ENCODE measurements at regions not wholly inside any gene's neighbourhood (a gene's known extent, or its start where the extent isn't known, plus 50 kb on each side); places are given as distances from the start of the nearest gene placed in this dataset.

DNA sequence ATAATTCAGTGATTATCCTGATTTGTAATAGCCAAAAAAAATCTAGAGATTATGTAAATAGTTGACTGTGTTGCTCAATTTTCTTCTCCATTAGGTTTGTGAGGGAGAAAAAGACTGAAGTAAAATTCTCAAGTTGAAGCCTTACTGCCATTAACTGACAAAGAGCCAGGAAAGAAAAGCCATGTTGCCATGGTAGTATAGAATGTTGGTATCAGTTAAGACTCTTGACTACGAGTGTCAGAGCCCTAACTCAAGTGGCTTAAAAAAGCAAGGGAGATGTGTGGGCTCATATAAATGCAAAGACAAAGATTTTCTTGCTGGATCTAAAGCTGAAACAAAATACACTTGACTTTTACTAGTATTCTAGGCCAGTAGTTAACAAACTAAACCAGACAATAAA lies 571.7 kb downstream of the KCTD16 start:
- H3K27ac ChIP-seq (ENCODE audit: low read length): no peak overlapping the region
- no peaks in the 10 kb centered on the region for H3K4me1 ChIP-seq (ENCODE audit: control insufficient read depth in 1 of 2, insufficient read depth in 2 of 2, low read length in 2 of 2)
- no peak overlapping the region for H3K4me3 ChIP-seq (ENCODE audit: low read depth in 1 of 2, low read length in 2 of 2)
- H3K9me3 ChIP-seq (ENCODE audit: control insufficient read depth in 1 of 2, low read length in 2 of 2): peaks cover 0 to 6% of the 10 kb centered on the region in 2 donors
- no peaks in the 10 kb centered on the region for H3K36me3 ChIP-seq (ENCODE audit: control insufficient read depth in 1 of 2, insufficient read depth in 2 of 2, low read length in 2 of 2)
- no peaks in the 10 kb centered on the region for H3K27me3 ChIP-seq (ENCODE audit: low read depth, low read length)

DNA sequence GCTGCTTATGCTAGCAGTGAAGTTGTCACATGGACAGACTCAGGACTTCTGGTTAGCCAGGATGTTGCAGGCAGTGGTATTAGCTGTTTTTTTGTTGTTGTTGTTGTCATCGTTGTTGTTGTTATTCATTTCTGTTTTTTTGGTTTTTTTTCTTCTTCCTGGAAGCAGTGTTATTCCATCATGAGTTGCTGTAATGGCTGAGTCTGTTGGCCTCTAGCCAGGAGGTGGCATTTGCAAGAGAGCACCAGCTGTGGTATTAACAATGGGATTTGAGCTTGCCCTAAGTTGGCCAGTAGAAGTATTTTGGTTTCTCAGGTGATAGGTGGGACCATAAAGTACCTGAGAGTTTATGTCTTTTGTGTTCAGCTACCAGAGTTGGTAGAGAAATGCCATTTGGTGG lies 561.1 kb downstream of the KCTD16 start:
- Histone ChIP-seq H3K4me3 (ENCODE audit: low read depth in 1 of 2, low read length in 2 of 2) (no peak overlapping the region), H3K36me3 (ENCODE audit: control insufficient read depth in 1 of 2, insufficient read depth in 2 of 2, low read length in 2 of 2) (no peaks in the 10 kb centered on the region), H3K27me3 (ENCODE audit: low read depth, low read length) (no peaks in the 10 kb centered on the region), H3K27ac (ENCODE audit: low read length) (no peak overlapping the region), H3K4me1 (ENCODE audit: control insufficient read depth in 1 of 2, insufficient read depth in 2 of 2, low read length in 2 of 2) (no peaks in the 10 kb centered on the region), H3K9me3 (ENCODE audit: control insufficient read depth in 1 of 2, low read length in 2 of 2) (peaks cover 4 to 8% of the 10 kb centered on the region in 2 donors)

DNA sequence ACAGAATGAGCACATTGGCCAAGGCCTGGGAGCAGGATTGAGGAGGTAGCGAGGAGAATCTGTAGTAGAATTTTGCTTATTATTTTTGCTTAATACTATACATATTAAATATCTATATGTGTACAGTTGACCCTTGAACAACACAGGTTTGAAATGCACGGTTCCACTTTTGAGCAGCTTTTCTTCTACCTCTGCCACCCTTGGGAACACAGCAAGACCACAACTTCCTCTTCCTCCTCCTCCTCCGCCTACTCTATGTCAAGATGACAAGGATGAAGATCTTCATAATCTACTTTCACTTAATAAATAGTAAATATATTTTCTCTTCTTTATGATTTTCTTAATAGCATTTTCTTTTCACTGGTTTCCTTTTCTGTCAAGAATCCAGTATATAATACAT lies 541.4 kb downstream of the KCTD16 start:
- H3K4me1 ChIP-seq (ENCODE audit: control insufficient read depth in 1 of 2, insufficient read depth in 2 of 2, low read length in 2 of 2): no peaks in the 10 kb centered on the region

DNA sequence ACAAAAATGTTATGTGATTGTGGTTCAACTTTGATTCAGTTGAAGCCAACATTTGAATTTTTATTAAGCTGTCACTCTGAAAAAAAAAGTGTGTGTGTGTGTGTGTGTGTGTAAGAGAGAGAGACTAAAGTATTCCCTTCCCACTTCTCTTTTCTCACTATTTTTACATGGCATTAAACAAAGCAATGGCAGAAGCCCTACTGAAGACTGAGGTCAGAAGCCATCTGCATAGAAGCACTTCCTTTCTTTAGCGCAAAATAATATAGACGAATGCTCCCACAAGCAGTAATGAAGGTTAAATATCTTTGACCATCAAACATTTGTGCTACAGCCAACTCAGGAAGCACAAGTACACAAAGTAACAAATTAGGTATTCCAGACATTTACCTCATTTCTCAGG lies 540.5 kb downstream of the KCTD16 start:
- Histone ChIP-seq H3K27me3 (ENCODE audit: low read depth, low read length) (no peaks in the 10 kb centered on the region), H3K4me1 (ENCODE audit: control insufficient read depth in 1 of 2, insufficient read depth in 2 of 2, low read length in 2 of 2) (no peaks in the 10 kb centered on the region), H3K27ac (ENCODE audit: low read length) (no peak overlapping the region), H3K4me3 (ENCODE audit: low read depth in 1 of 2, low read length in 2 of 2) (no peak overlapping the region), H3K9me3 (ENCODE audit: control insufficient read depth in 1 of 2, low read length in 2 of 2) (no peaks in the 10 kb centered on the region), H3K36me3 (ENCODE audit: control insufficient read depth in 1 of 2, insufficient read depth in 2 of 2, low read length in 2 of 2) (no peaks in the 10 kb centered on the region)

More for the DNA sequence above, 541.4 kb downstream of the KCTD16 start:
- Histone ChIP-seq H3K27me3 (ENCODE audit: low read depth, low read length) (no peaks in the 10 kb centered on the region), H3K4me3 (ENCODE audit: low read depth in 1 of 2, low read length in 2 of 2) (no peak overlapping the region), H3K9me3 (ENCODE audit: control insufficient read depth in 1 of 2, low read length in 2 of 2) (no peaks in the 10 kb centered on the region), H3K27ac (ENCODE audit: low read length) (no peak overlapping the region), H3K36me3 (ENCODE audit: control insufficient read depth in 1 of 2, insufficient read depth in 2 of 2, low read length in 2 of 2) (no peaks in the 10 kb centered on the region)

DNA sequence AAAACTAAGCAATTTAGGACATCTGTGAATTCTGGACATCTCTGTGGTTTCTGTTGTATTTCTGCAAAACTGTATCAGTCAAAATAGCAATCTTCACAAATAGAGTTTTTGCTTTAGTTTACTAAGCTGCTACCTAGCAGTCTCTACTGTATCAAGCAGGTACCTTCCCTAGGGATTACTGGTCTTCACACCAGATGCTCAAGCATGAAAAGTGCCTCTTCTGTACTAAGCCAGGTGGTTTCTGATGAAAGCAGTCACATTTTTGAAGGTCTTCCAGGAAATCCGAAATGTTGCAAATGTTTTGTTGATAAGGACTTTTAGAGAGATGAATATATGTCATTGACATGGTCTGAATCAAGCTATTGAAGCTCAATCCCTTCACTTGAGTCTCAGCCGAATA lies 540.0 kb downstream of the KCTD16 start:
- no peaks in the 10 kb centered on the region for H3K36me3 ChIP-seq (ENCODE audit: control insufficient read depth in 1 of 2, insufficient read depth in 2 of 2, low read length in 2 of 2)
- no peak overlapping the region for H3K4me3 ChIP-seq (ENCODE audit: low read depth in 1 of 2, low read length in 2 of 2)
- no peaks in the 10 kb centered on the region for H3K9me3 ChIP-seq (ENCODE audit: control insufficient read depth in 1 of 2, low read length in 2 of 2)
- no peak overlapping the region for H3K27ac ChIP-seq (ENCODE audit: low read length)
- H3K4me1 ChIP-seq (ENCODE audit: control insufficient read depth in 1 of 2, insufficient read depth in 2 of 2, low read length in 2 of 2): no peaks in the 10 kb centered on the region
- H3K27me3 ChIP-seq (ENCODE audit: low read depth, low read length): no peaks in the 10 kb centered on the region

DNA sequence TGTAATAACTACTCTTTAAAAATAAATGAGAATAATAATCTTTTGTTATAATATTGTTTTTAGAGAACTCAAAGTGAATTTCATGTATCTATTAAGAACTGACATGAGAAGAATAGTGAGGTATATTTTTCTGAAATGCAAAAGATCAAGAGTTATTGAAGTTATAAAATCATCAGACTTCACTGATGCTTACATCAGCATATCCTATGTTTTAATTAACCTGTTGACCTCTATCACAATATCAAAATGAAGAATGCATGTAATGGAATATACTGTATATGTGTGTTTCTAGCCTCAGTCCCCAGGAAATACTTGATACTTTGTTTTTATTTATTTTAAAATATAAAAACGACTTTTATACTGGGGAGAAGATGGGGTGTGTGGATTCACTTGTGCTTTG lies 533.1 kb downstream of the KCTD16 start:
- Histone ChIP-seq H3K27ac (ENCODE audit: low read length) (no peak overlapping the region), H3K4me1 (ENCODE audit: control insufficient read depth in 1 of 2, insufficient read depth in 2 of 2, low read length in 2 of 2) (no peaks in the 10 kb centered on the region), H3K4me3 (ENCODE audit: low read depth in 1 of 2, low read length in 2 of 2) (no peak overlapping the region), H3K27me3 (ENCODE audit: low read depth, low read length) (no peaks in the 10 kb centered on the region), H3K9me3 (ENCODE audit: control insufficient read depth in 1 of 2, low read length in 2 of 2) (no peaks in the 10 kb centered on the region), H3K36me3 (ENCODE audit: control insufficient read depth in 1 of 2, insufficient read depth in 2 of 2, low read length in 2 of 2) (no peaks in the 10 kb centered on the region)

DNA sequence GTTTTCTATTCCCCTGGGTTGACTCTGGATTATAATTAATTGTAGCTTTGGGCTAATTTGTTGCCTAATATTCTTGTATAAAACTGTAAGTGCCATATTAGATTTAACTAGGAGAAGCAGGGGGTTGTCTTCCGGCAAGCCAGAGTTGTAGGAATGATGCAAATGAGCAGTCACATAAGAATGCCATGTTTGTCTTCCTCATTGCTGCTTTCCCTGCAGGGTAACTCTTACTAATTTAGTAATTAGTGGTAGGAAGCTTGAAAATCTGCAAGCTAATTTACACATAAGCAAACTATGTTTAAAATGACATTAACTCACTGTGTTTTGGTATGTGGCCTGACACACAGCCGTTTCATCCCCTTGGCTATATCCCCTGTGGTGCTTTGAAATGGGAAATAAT lies 527.8 kb downstream of the KCTD16 start:
- no peaks in the 10 kb centered on the region for H3K9me3 ChIP-seq (ENCODE audit: control insufficient read depth in 1 of 2, low read length in 2 of 2)
- no peaks in the 10 kb centered on the region for H3K36me3 ChIP-seq (ENCODE audit: control insufficient read depth in 1 of 2, insufficient read depth in 2 of 2, low read length in 2 of 2)
- H3K4me1 ChIP-seq (ENCODE audit: control insufficient read depth in 1 of 2, insufficient read depth in 2 of 2, low read length in 2 of 2): no peaks in the 10 kb centered on the region
- H3K27ac ChIP-seq (ENCODE audit: low read length): no peak overlapping the region
- no peak overlapping the region for H3K4me3 ChIP-seq (ENCODE audit: low read depth in 1 of 2, low read length in 2 of 2)
- H3K27me3 ChIP-seq (ENCODE audit: low read depth, low read length): no peaks in the 10 kb centered on the region

DNA sequence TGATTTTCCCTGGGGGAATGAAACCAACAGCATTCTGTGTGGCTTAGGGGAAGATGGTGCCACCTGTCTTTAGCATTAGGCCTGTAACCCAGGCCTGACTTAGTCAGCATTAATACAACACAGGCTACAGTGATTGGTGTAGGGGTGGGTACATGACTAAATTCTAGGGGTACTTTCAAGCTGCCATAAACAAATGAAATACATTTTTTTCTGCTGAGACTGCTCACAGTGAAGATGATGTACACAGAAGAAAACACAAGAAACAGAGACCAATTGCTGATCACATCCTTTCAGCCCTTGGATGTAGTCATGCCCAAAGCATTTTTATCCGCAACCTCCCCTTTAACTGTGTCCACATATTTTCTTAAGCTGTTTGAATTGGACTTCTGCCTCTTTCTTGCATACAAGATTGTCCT lies 527.2 kb downstream of the KCTD16 start:
- no peaks in the 10 kb centered on the region for H3K9me3 ChIP-seq (ENCODE audit: control insufficient read depth in 1 of 2, low read length in 2 of 2)
- H3K4me1 ChIP-seq (ENCODE audit: control insufficient read depth in 1 of 2, insufficient read depth in 2 of 2, low read length in 2 of 2): no peaks in the 10 kb centered on the region
- H3K4me3 ChIP-seq (ENCODE audit: low read depth in 1 of 2, low read length in 2 of 2): no peak overlapping the region
- no peaks in the 10 kb centered on the region for H3K27me3 ChIP-seq (ENCODE audit: low read depth, low read length)
- H3K36me3 ChIP-seq (ENCODE audit: control insufficient read depth in 1 of 2, insufficient read depth in 2 of 2, low read length in 2 of 2): no peaks in the 10 kb centered on the region
- H3K27ac ChIP-seq (ENCODE audit: low read length): no peak overlapping the region

DNA sequence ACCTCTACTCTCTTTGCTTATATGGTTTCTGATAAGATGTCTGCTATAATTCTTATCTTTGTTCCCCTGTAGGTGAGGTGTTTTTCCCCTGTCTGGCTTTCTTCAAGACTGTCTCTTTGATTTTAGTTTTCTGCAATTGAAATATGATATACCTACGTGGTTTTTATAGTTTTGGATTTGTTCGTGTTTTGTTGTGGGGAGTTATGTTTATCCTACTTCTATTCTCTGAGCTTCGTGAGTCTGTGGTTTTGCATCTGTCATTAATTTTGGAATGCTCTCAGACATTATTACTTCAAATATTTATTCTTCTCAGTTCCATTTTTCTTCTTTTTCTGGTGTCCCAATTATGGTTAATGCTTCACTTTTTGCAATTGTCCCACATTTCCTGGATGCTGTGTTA lies 521.3 kb downstream of the KCTD16 start:
- Histone ChIP-seq H3K4me3 (ENCODE audit: low read depth in 1 of 2, low read length in 2 of 2) (no peak overlapping the region), H3K27ac (ENCODE audit: low read length) (no peak overlapping the region), H3K36me3 (ENCODE audit: control insufficient read depth in 1 of 2, insufficient read depth in 2 of 2, low read length in 2 of 2) (no peaks in the 10 kb centered on the region), H3K9me3 (ENCODE audit: control insufficient read depth in 1 of 2, low read length in 2 of 2) (no peaks in the 10 kb centered on the region), H3K27me3 (ENCODE audit: low read depth, low read length) (no peaks in the 10 kb centered on the region), H3K4me1 (ENCODE audit: control insufficient read depth in 1 of 2, insufficient read depth in 2 of 2, low read length in 2 of 2) (no peaks in the 10 kb centered on the region)

DNA sequence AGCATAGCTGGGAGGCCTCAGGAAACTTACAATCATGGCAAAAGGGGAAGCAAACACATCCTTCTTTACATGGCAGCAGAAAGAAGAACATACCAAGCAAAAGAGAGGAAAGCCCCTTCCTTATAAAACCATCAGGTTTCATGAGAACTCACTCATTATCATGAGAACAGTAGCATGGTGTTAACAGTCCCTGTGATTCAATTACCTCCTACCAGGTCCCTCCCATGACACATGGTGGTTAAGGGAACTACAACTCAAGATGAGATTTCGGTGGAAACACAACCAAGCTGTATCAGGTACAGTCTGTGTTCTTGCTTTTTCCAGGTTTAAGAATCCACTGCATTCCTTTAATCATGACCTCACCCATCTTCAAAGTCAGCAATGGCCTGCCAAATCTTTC lies 514.2 kb downstream of the KCTD16 start:
- H3K27ac ChIP-seq (ENCODE audit: low read length): no peak overlapping the region
- H3K4me3 ChIP-seq (ENCODE audit: low read depth in 1 of 2, low read length in 2 of 2): no peak overlapping the region
- H3K9me3 ChIP-seq (ENCODE audit: control insufficient read depth in 1 of 2, low read length in 2 of 2): no peaks in the 10 kb centered on the region
- no peaks in the 10 kb centered on the region for H3K4me1 ChIP-seq (ENCODE audit: control insufficient read depth in 1 of 2, insufficient read depth in 2 of 2, low read length in 2 of 2)
- H3K36me3 ChIP-seq (ENCODE audit: control insufficient read depth in 1 of 2, insufficient read depth in 2 of 2, low read length in 2 of 2): no peaks in the 10 kb centered on the region
- H3K27me3 ChIP-seq (ENCODE audit: low read depth, low read length): no peaks in the 10 kb centered on the region

DNA sequence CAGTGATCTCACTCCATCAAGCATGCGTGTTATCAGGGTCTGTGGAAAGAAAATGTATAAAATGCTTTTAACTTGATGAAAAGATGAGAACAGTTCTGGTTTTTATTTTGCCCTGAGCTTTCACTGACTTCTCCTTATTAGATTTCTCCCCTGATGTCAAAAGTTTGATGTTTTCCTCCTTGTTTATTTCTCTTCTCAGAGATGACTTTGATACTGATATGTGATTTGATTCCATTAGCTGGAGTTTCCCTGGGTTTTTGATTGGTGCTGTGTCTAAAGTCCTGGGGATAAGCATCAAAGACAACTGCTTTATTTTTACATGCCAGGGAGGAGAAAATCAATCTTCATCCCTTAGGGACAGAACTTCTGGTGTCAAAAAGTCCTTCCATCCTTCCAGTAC lies 510.0 kb downstream of the KCTD16 start:
- no peaks in the 10 kb centered on the region for H3K36me3 ChIP-seq (ENCODE audit: control insufficient read depth in 1 of 2, insufficient read depth in 2 of 2, low read length in 2 of 2)
- H3K4me1 ChIP-seq (ENCODE audit: control insufficient read depth in 1 of 2, insufficient read depth in 2 of 2, low read length in 2 of 2): no peaks in the 10 kb centered on the region
- no peaks in the 10 kb centered on the region for H3K9me3 ChIP-seq (ENCODE audit: control insufficient read depth in 1 of 2, low read length in 2 of 2)
- no peak overlapping the region for H3K4me3 ChIP-seq (ENCODE audit: low read depth in 1 of 2, low read length in 2 of 2)
- H3K27ac ChIP-seq (ENCODE audit: low read length): no peak overlapping the region
- no peaks in the 10 kb centered on the region for H3K27me3 ChIP-seq (ENCODE audit: low read depth, low read length)

DNA sequence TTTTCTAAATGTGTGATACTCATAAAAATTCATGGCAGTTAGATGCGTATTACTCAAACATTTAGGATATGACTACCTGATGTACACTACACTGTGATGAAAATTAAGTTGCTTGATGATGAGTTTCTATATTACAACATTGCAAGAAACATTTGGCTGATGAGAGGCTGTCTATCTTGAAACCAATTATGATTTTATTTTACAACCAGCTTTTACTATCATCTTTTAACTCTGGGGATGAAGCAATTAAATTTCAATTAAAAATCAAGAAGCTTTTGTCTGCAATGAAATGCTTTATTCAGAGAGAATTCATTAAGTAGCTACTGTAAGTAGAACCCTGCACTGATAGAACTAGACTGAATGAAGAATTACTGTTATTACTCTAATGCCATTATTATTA lies 500.4 kb downstream of the KCTD16 start:
- Histone ChIP-seq H3K27ac (ENCODE audit: low read length) (no peak overlapping the region), H3K9me3 (ENCODE audit: control insufficient read depth in 1 of 2, low read length in 2 of 2) (no peaks in the 10 kb centered on the region), H3K4me3 (ENCODE audit: low read depth in 1 of 2, low read length in 2 of 2) (no peak overlapping the region), H3K4me1 (ENCODE audit: control insufficient read depth in 1 of 2, insufficient read depth in 2 of 2, low read length in 2 of 2) (no peaks in the 10 kb centered on the region), H3K36me3 (ENCODE audit: control insufficient read depth in 1 of 2, insufficient read depth in 2 of 2, low read length in 2 of 2) (no peaks in the 10 kb centered on the region), H3K27me3 (ENCODE audit: low read depth, low read length) (no peaks in the 10 kb centered on the region)

All from muscle layer of duodenum (tissue), 2 donors.